ENCODE measurements at regions not wholly inside any gene's neighbourhood (a gene's known extent, or its start where the extent isn't known, plus 50 kb on each side); places are given as distances from the start of the nearest gene placed in this dataset.

DNA sequence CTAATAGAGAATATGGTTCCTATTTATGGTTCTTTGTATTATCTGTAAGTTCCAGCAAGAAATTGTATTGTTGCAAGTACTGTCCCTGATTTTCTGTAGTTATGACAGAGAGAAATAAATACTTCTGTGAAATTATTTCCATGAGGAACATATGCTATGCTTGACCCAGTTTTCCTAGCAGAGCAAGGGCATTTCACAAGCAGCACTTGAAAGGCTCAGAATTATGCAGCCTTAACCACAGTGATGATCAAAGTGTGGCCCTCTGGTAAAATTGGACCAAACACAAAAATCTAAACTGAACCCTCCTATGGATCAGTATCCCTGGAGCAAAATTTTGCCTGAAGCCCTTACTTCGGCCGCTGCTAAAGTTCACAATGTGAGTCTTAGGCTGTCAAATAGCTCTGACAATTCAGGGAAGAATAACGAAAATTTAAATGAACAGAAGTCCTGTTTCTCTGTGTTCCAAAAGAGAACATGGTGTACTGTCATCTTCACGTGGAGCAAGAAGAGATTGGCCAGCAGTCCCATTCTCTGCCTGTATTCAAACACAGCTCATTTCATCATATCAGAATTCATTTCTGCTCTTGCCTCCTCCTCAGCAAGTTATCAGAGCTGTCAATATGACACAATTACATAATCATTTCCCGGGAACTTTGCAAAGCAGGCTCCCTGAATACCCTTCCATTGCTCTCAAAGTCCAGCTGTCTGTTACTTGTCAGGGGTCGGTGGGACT is 471.9 kb downstream of the RPS29 start:
- Histone ChIP-seq H3K27ac (ENCODE audit: low read length) (no peak overlapping the region), H3K4me3 (ENCODE audit: control insufficient read depth in 1 of 2, extremely low read depth in 1 of 2, low read length in 1 of 2) (no peak overlapping the region), H3K36me3 (ENCODE audit: control insufficient read depth in 2 of 2, extremely low read depth in 1 of 2, insufficient read depth in 1 of 2, low read length in 1 of 2) (no peaks in the 10 kb centered on the region), H3K27me3 (replicated peaks in 1 of 2; ENCODE audit: control insufficient read depth in 2 of 2, extremely low read depth in 1 of 2, insufficient read depth in 2 of 2, low read length in 1 of 2) (no peaks in the 10 kb centered on the region), H3K4me1 (ENCODE audit: control insufficient read depth in 1 of 2, extremely low read depth in 1 of 2, insufficient read depth in 2 of 2, low read length in 2 of 2) (no peaks in the 10 kb centered on the region), H3K9me3 (no peaks in the 10 kb centered on the region)
- CTCF ChIA-PET, result no interaction called here
- ATAC-seq (replicated peaks in 1 of 4) (no peak), DNase-seq (no peak)
- H3K4me1 Mint-ChIP-seq, result no peaks in the 10 kb centered on the region
- POLR2A ChIA-PET, result no interaction called here
- no peak overlapping the region for H3K27ac Mint-ChIP-seq
- H3K9me3 Mint-ChIP-seq, result peaks cover 2 to 9% (median 3%) of the 10 kb centered on the region in 3 donors
- no peak overlapping the region for H3K4me3 Mint-ChIP-seq
- WGBS (ENCODE audit: insufficient coverage), result 74% methylated on average over 4 of the region's 6 CpGs
- peaks cover 0 to 14% of the 10 kb centered on the region in 2 donors for H3K27me3 Mint-ChIP-seq
- H3K36me3 Mint-ChIP-seq, result no peaks in the 10 kb centered on the region

DNA sequence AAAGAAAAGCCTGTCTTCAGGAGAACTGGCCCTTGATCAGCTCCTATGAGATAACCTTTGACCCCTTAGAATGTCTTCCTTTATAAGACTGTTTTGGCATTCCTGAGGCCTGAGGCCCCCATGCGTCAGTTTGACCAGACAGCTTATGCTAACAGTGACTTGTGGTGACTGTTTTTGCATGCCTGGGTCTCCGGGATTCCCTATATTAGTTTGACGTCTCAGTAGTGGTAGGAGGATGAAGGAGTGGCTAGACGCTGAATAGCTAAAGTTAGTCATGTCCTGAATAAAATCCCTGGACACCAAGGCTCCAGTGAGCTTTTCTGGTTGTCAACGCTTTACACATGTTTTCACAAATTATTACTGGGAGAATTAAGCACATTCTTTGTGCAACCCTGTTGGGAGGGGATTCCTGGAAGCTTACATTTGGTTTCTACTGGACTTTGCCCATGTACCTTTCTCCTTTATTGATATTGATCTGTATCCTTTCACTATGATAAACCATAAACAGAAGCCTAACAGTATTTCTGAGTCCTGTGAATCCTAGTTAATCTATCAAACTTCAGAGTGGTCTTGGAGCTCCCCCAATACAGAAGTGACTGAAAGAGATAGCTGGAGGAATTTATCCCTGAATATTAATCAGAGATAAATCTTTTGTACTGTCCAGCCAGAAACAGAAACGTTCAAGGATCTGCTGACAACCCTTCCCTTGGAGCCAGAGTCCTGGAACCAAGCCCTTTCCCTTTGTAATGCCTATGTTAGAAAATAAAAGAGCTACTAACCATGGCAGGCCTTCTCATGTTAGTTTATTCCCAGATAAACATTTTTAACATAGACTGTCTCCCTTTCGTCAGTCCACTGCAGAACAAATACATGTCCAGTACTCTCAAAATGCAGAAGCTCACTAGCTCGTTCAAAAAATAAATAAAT is 479.2 kb downstream of the RPS29 start:
- H3K4me1 ChIP-seq (ENCODE audit: control insufficient read depth in 1 of 2, extremely low read depth in 1 of 2, insufficient read depth in 2 of 2, low read length in 2 of 2), result no peaks in the 10 kb centered on the region
- no peak overlapping the region for H3K4me3 ChIP-seq (ENCODE audit: control insufficient read depth in 1 of 2, extremely low read depth in 1 of 2, low read length in 1 of 2)
- H3K36me3 ChIP-seq (ENCODE audit: control insufficient read depth in 2 of 2, extremely low read depth in 1 of 2, insufficient read depth in 1 of 2, low read length in 1 of 2), result no peaks in the 10 kb centered on the region
- 100% methylated on average over 1 of the region's 8 CpGs for WGBS (ENCODE audit: insufficient coverage)
- H3K9me3 Mint-ChIP-seq, result peaks cover 0 to 3% (median 3%) of the 10 kb centered on the region in 3 donors
- H3K27ac Mint-ChIP-seq, result no peak overlapping the region
- ATAC-seq (replicated peaks in 1 of 4) (no peak), DNase-seq (no peak)
- POLR2A ChIA-PET, result no interaction called here
- no peak overlapping the region for H3K27ac ChIP-seq (ENCODE audit: low read length)
- H3K4me3 Mint-ChIP-seq, result no peak overlapping the region
- no peaks in the 10 kb centered on the region for H3K27me3 ChIP-seq (replicated peaks in 1 of 2; ENCODE audit: control insufficient read depth in 2 of 2, extremely low read depth in 1 of 2, insufficient read depth in 2 of 2, low read length in 1 of 2)
- CTCF ChIA-PET, result no interaction called here
- peaks cover 0 to 5% of the 10 kb centered on the region in 2 donors for H3K27me3 Mint-ChIP-seq
- H3K9me3 ChIP-seq, result no peaks in the 10 kb centered on the region
- H3K4me1 Mint-ChIP-seq, result no peaks in the 10 kb centered on the region
- no peaks in the 10 kb centered on the region for H3K36me3 Mint-ChIP-seq

DNA sequence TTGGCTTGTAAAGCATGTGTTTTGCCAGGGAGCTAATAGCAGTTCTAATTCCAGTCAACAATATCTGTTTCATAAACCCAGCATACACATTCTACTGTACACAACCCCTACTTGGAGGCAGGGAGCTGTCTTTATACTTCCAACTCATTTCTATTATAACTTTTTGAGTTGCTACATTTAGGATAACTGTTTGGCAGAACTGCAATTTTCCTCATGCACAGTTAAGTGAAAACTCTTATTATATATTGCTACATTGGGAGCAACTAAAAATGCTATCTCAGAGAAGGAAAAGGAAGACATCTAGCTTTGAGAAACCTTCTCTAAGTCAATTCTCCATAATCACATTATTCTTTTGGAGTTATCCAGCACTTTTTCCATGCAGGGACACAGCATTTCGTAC is 480.2 kb downstream of the RPS29 start:
- CTCF ChIA-PET, result no interaction called here
- no peak overlapping the region for H3K4me3 Mint-ChIP-seq
- H3K9me3 Mint-ChIP-seq, result peaks cover 0 to 3% (median 3%) of the 10 kb centered on the region in 3 donors

GRCh38 chr14:49105512-49105911 is 480.7 kb downstream of the RPS29 start:
- ATAC-seq (replicated peaks in 1 of 4) (no peak), DNase-seq (no peak)
- Histone ChIP-seq H3K9me3 (no peaks in the 10 kb centered on the region), H3K27me3 (replicated peaks in 1 of 2; ENCODE audit: control insufficient read depth in 2 of 2, extremely low read depth in 1 of 2, insufficient read depth in 2 of 2, low read length in 1 of 2) (no peaks in the 10 kb centered on the region), H3K36me3 (ENCODE audit: control insufficient read depth in 2 of 2, extremely low read depth in 1 of 2, insufficient read depth in 1 of 2, low read length in 1 of 2) (no peaks in the 10 kb centered on the region), H3K4me1 (ENCODE audit: control insufficient read depth in 1 of 2, extremely low read depth in 1 of 2, insufficient read depth in 2 of 2, low read length in 2 of 2) (no peaks in the 10 kb centered on the region), H3K27ac (ENCODE audit: low read length) (no peak overlapping the region), H3K4me3 (ENCODE audit: control insufficient read depth in 1 of 2, extremely low read depth in 1 of 2, low read length in 1 of 2) (no peak overlapping the region)
- Mint-ChIP-seq H3K27me3 (no peaks in the 10 kb centered on the region), H3K4me1 (no peaks in the 10 kb centered on the region), H3K36me3 (no peaks in the 10 kb centered on the region), H3K9me3 (peaks cover 0 to 3% (median 3%) of the 10 kb centered on the region in 3 donors), H3K27ac (no peak overlapping the region), H3K4me3 (no peak overlapping the region)
- no CpG with 5 or more reads among the region's 4 CpGs for WGBS (ENCODE audit: insufficient coverage)
- ChIA-PET POLR2A (no interaction called here), CTCF (no interaction called here)

More for the DNA sequence above, 480.2 kb downstream of the RPS29 start:
- DNase-seq, result no peak
- Mint-ChIP-seq H3K27me3 (no peaks in the 10 kb centered on the region), H3K4me1 (no peaks in the 10 kb centered on the region), H3K27ac (no peak overlapping the region), H3K36me3 (no peaks in the 10 kb centered on the region)
- Histone ChIP-seq H3K4me3 (ENCODE audit: control insufficient read depth in 1 of 2, extremely low read depth in 1 of 2, low read length in 1 of 2) (no peak overlapping the region), H3K27me3 (replicated peaks in 1 of 2; ENCODE audit: control insufficient read depth in 2 of 2, extremely low read depth in 1 of 2, insufficient read depth in 2 of 2, low read length in 1 of 2) (no peaks in the 10 kb centered on the region), H3K4me1 (ENCODE audit: control insufficient read depth in 1 of 2, extremely low read depth in 1 of 2, insufficient read depth in 2 of 2, low read length in 2 of 2) (no peaks in the 10 kb centered on the region), H3K9me3 (no peaks in the 10 kb centered on the region), H3K27ac (ENCODE audit: low read length) (no peak overlapping the region), H3K36me3 (ENCODE audit: control insufficient read depth in 2 of 2, extremely low read depth in 1 of 2, insufficient read depth in 1 of 2, low read length in 1 of 2) (no peaks in the 10 kb centered on the region)
- POLR2A ChIA-PET, result no interaction called here
- WGBS (ENCODE audit: insufficient coverage), result no CpG with 5 or more reads among the region's 1 CpG
- ATAC-seq (replicated peaks in 1 of 4), result no peak

DNA sequence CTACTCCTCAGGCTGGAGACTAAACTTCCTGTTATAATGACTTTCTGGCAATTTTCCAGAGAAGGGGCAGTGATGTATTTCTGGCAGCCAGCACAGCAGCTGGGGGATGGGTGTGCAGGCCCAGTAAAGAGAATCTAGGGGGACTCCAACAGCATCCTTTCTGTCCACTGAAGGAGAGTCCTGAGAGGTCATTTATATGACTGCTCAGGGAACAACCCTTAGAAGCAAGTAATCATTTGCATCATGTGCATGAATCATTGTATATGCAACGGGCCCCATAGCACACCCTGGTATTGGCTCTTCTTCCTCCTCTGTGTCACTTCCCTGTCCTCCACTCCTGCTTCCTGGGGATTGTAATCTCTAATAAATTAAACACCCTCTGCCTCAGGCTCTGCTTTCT is 493.8 kb downstream of the RPS29 start:
- no peak for ATAC-seq (replicated peaks in 1 of 4)
- WGBS (ENCODE audit: insufficient coverage), result no CpG with 5 or more reads among the region's 1 CpG

GRCh38 chr14:49089107-49089506 is 497.1 kb downstream of the RPS29 start:
- no peaks in the 10 kb centered on the region for H3K27me3 ChIP-seq (replicated peaks in 1 of 2; ENCODE audit: control insufficient read depth in 2 of 2, extremely low read depth in 1 of 2, insufficient read depth in 2 of 2, low read length in 1 of 2)
- Mint-ChIP-seq H3K27ac (no peak overlapping the region), H3K9me3 (peaks cover 0 to 4% (median 3%) of the 10 kb centered on the region in 3 donors), H3K27me3 (peaks cover 0 to 4% of the 10 kb centered on the region in 2 donors), H3K36me3 (no peaks in the 10 kb centered on the region), H3K4me1 (no peaks in the 10 kb centered on the region), H3K4me3 (no peak overlapping the region)
- no peak overlapping the region for H3K27ac ChIP-seq (ENCODE audit: low read length)
- ATAC-seq (replicated peaks in 1 of 4), result no peak
- H3K9me3 ChIP-seq, result no peaks in the 10 kb centered on the region
- no peaks in the 10 kb centered on the region for H3K36me3 ChIP-seq (ENCODE audit: control insufficient read depth in 2 of 2, extremely low read depth in 1 of 2, insufficient read depth in 1 of 2, low read length in 1 of 2)
- no peak overlapping the region for H3K4me3 ChIP-seq (ENCODE audit: control insufficient read depth in 1 of 2, extremely low read depth in 1 of 2, low read length in 1 of 2)
- no peaks in the 10 kb centered on the region for H3K4me1 ChIP-seq (ENCODE audit: control insufficient read depth in 1 of 2, extremely low read depth in 1 of 2, insufficient read depth in 2 of 2, low read length in 2 of 2)
- ChIA-PET CTCF (interaction anchor here in 1 of 2 donors (0.7 kb wide), 1 partner anchor 123 kb away, joined by 3 read pairs; no protein-coding TSS in a partner anchor), POLR2A (no interaction called here)
- WGBS (ENCODE audit: insufficient coverage), result no CpG with 5 or more reads among the region's 3 CpGs
- DNase-seq, result no peak

More for the DNA sequence above, 493.8 kb downstream of the RPS29 start:
- H3K4me1 Mint-ChIP-seq, result no peaks in the 10 kb centered on the region
- Histone ChIP-seq H3K27ac (ENCODE audit: low read length) (no peak overlapping the region), H3K4me3 (ENCODE audit: control insufficient read depth in 1 of 2, extremely low read depth in 1 of 2, low read length in 1 of 2) (no peak overlapping the region), H3K4me1 (ENCODE audit: control insufficient read depth in 1 of 2, extremely low read depth in 1 of 2, insufficient read depth in 2 of 2, low read length in 2 of 2) (no peaks in the 10 kb centered on the region), H3K9me3 (no peaks in the 10 kb centered on the region), H3K27me3 (replicated peaks in 1 of 2; ENCODE audit: control insufficient read depth in 2 of 2, extremely low read depth in 1 of 2, insufficient read depth in 2 of 2, low read length in 1 of 2) (no peaks in the 10 kb centered on the region), H3K36me3 (ENCODE audit: control insufficient read depth in 2 of 2, extremely low read depth in 1 of 2, insufficient read depth in 1 of 2, low read length in 1 of 2) (no peaks in the 10 kb centered on the region)
- peaks cover 0 to 4% of the 10 kb centered on the region in 2 donors for H3K27me3 Mint-ChIP-seq
- no peak overlapping the region for H3K27ac Mint-ChIP-seq
- H3K9me3 Mint-ChIP-seq, result peaks cover 0 to 4% (median 0%) of the 10 kb centered on the region in 3 donors
- ChIA-PET CTCF (no interaction called here), POLR2A (no interaction called here)
- no peak for DNase-seq
- H3K36me3 Mint-ChIP-seq, result no peaks in the 10 kb centered on the region
- no peak overlapping the region for H3K4me3 Mint-ChIP-seq
